ENCODE measurements at regions not wholly inside any gene's neighbourhood (a gene's known extent, or its start where the extent isn't known, plus 50 kb on each side); places are given as distances from the start of the nearest gene placed in this dataset.
A peak's percentile ranks its signal among the peaks of the same experiment; 100 is the strongest.

GRCh38 chr4:187715466-187715865, 280.1 kb upstream of the ZFP42 start:
- TF ChIP-seq POLR2AphosphoS5 (IDR thresholded peaks at IDR 0.05): no peak
- no peak for TF ChIP-seq EP300 (IDR thresholded peaks at IDR 0.05)
- no peak for TF ChIP-seq POLR2A (IDR thresholded peaks at IDR 0.05)
- TF ChIP-seq CTCF (IDR thresholded peaks at IDR 0.05): no peak
- H3K4me1 ChIP-seq: no peaks in the 10 kb centered on the region
- no peak for ATAC-seq
- no peaks in the 10 kb centered on the region for H3K36me3 ChIP-seq
- H3K4me3 ChIP-seq: no peak overlapping the region
- no peaks in the 10 kb centered on the region for H3K9me3 ChIP-seq
- no peak overlapping the region for H3K27ac ChIP-seq
- H3K27me3 ChIP-seq: no peaks in the 10 kb centered on the region

- 45 to 66% methylated on average over 4 to 5 of the region's 5 CpGs for WGBS, 2 donors (ENCODE audit: low coverage in 1 of 2)
- Histone ChIP-seq H3K27ac (no peak overlapping the region), H3K4me1 (no peaks in the 10 kb centered on the region), H3K27me3 (no peaks in the 10 kb centered on the region), H3K36me3 (no peaks in the 10 kb centered on the region), H3K4me3 (no peak overlapping the region), H3K9me3 (no peaks in the 10 kb centered on the region)
- TF ChIP-seq EP300 (IDR thresholded peaks at IDR 0.05) (no peak), POLR2AphosphoS5 (IDR thresholded peaks at IDR 0.05) (no peak), CTCF (IDR thresholded peaks at IDR 0.05) (no peak), POLR2A (IDR thresholded peaks at IDR 0.05) (no peak)
- ATAC-seq: no peak
Measured at GRCh38 chr4:187724456-187724855, 271.1 kb upstream of the ZFP42 start.

GRCh38 chr4:187726485-187726884, 269.1 kb upstream of the ZFP42 start:
- WGBS, 2 donors (ENCODE audit: low coverage in 1 of 2): 82 to 89% methylated on average over 5 to 6 of the region's 6 CpGs
- no peak overlapping the region for H3K4me3 ChIP-seq
- H3K27me3 ChIP-seq: no peaks in the 10 kb centered on the region
- no peak for ATAC-seq
- TF ChIP-seq CTCF (IDR thresholded peaks at IDR 0.05) (no peak), EP300 (IDR thresholded peaks at IDR 0.05) (no peak), POLR2A (IDR thresholded peaks at IDR 0.05) (no peak)
- H3K36me3 ChIP-seq: no peaks in the 10 kb centered on the region
- H3K27ac ChIP-seq: no peak overlapping the region
- H3K4me1 ChIP-seq: no peaks in the 10 kb centered on the region
- H3K9me3 ChIP-seq: no peaks in the 10 kb centered on the region

- H3K4me3 ChIP-seq: no peak overlapping the region
Measured at GRCh38 chr4:187732524-187732923, 263.0 kb upstream of the ZFP42 start.

GRCh38 chr4:187739771-187740170, 255.8 kb upstream of the ZFP42 start:
- no peaks in the 10 kb centered on the region for H3K4me1 ChIP-seq
- H3K4me3 ChIP-seq: no peak overlapping the region
- no peak overlapping the region for H3K27ac ChIP-seq
- peaks cover 0 to 32% (median 0%) of the 10 kb centered on the region in 3 donors for H3K9me3 ChIP-seq
- TF ChIP-seq POLR2A (IDR thresholded peaks at IDR 0.05) (no peak), POLR2AphosphoS5 (IDR thresholded peaks at IDR 0.05) (no peak), EP300 (IDR thresholded peaks at IDR 0.05) (no peak), CTCF (IDR thresholded peaks at IDR 0.05) (no peak)
- ATAC-seq: no peak
- H3K36me3 ChIP-seq: no peaks in the 10 kb centered on the region
- WGBS, 2 donors (ENCODE audit: low coverage in 1 of 2): 71 to 91% methylated on average over 1 of the region's 1 CpG
- no peaks in the 10 kb centered on the region for H3K27me3 ChIP-seq

More at GRCh38 chr4:187732524-187732923, 263.0 kb upstream of the ZFP42 start:
- Histone ChIP-seq H3K9me3 (no peaks in the 10 kb centered on the region), H3K4me1 (no peaks in the 10 kb centered on the region), H3K27me3 (no peaks in the 10 kb centered on the region), H3K27ac (no peak overlapping the region), H3K36me3 (no peaks in the 10 kb centered on the region)
- ATAC-seq: peak; percentile 19
- TF ChIP-seq POLR2A (IDR thresholded peaks at IDR 0.05) (no peak), EP300 (IDR thresholded peaks at IDR 0.05) (no peak), POLR2AphosphoS5 (IDR thresholded peaks at IDR 0.05) (no peak), CTCF (IDR thresholded peaks at IDR 0.05) (no peak)
- 42 to 71% methylated on average over 3 of the region's 3 CpGs for WGBS, 2 donors (ENCODE audit: low coverage in 1 of 2)

Measured in gastroesophageal sphincter (tissue), 4 donors.